ENCODE measurements at regions not wholly inside any gene's neighbourhood (a gene's known extent, or its start where the extent isn't known, plus 50 kb on each side); places are given as distances from the start of the nearest gene placed in this dataset.

GRCh38 chr3:31004025-31004678 lies 109.7 kb upstream of the GADL1 start:
- H3K4me1 Mint-ChIP-seq: no peaks in the 10 kb centered on the region

GRCh38 chr3:31008994-31009393 lies 114.5 kb upstream of the GADL1 start:
- Mint-ChIP-seq H3K4me3 (no peak overlapping the region), H3K27ac (ENCODE audit: unreplicated experiment) (no peak overlapping the region), H3K27me3 (ENCODE audit: low read depth) (peaks cover 3% of the 10 kb centered on the region), H3K4me1 (peaks cover 10% of the 10 kb centered on the region), H3K9me3 (peaks cover 3% of the 10 kb centered on the region), H3K36me3 (ENCODE audit: low read depth) (no peaks in the 10 kb centered on the region)
- no peak for TF ChIP-seq CTCF (conservative IDR thresholded peaks at IDR 0.05)
- no peak for DNase-seq (ENCODE audit: low read depth, low spot score)

More at GRCh38 chr3:31004025-31004678, 109.7 kb upstream of the GADL1 start:
- H3K27ac Mint-ChIP-seq (ENCODE audit: unreplicated experiment): no peak overlapping the region
- no peaks in the 10 kb centered on the region for H3K27me3 Mint-ChIP-seq (ENCODE audit: low read depth)
- H3K4me3 Mint-ChIP-seq: no peak overlapping the region
- no peaks in the 10 kb centered on the region for H3K36me3 Mint-ChIP-seq (ENCODE audit: low read depth)
- DNase-seq (ENCODE audit: low read depth, low spot score): no peak
- peaks cover 3% of the 10 kb centered on the region for H3K9me3 Mint-ChIP-seq
- no peak for TF ChIP-seq CTCF (conservative IDR thresholded peaks at IDR 0.05)

- no peaks in the 10 kb centered on the region for H3K36me3 Mint-ChIP-seq (ENCODE audit: low read depth)
- no peak for TF ChIP-seq CTCF (conservative IDR thresholded peaks at IDR 0.05)
- no peak overlapping the region for H3K27ac Mint-ChIP-seq (ENCODE audit: unreplicated experiment)
- H3K9me3 Mint-ChIP-seq: peaks cover 3% of the 10 kb centered on the region
- H3K4me3 Mint-ChIP-seq: no peak overlapping the region
- DNase-seq (ENCODE audit: low read depth, low spot score): no peak
- H3K4me1 Mint-ChIP-seq: peaks cover 10% of the 10 kb centered on the region
- peaks cover 3% of the 10 kb centered on the region for H3K27me3 Mint-ChIP-seq (ENCODE audit: low read depth)
Observed at GRCh38 chr3:31009881-31010280, 115.4 kb upstream of the GADL1 start.

GRCh38 chr3:31010491-31010890 lies 116.0 kb upstream of the GADL1 start:
- no peaks in the 10 kb centered on the region for H3K36me3 Mint-ChIP-seq (ENCODE audit: low read depth)
- no peak overlapping the region for H3K4me3 Mint-ChIP-seq
- no peak for TF ChIP-seq CTCF (conservative IDR thresholded peaks at IDR 0.05)
- peaks cover 3% of the 10 kb centered on the region for H3K27me3 Mint-ChIP-seq (ENCODE audit: low read depth)
- H3K9me3 Mint-ChIP-seq: peaks cover 3% of the 10 kb centered on the region
- DNase-seq (ENCODE audit: low read depth, low spot score): no peak
- no peak overlapping the region for H3K27ac Mint-ChIP-seq (ENCODE audit: unreplicated experiment)
- H3K4me1 Mint-ChIP-seq: peaks cover 10% of the 10 kb centered on the region

- Mint-ChIP-seq H3K4me1 (peaks cover 10% of the 10 kb centered on the region), H3K9me3 (peaks cover 3% of the 10 kb centered on the region), H3K27ac (ENCODE audit: unreplicated experiment) (no peak overlapping the region), H3K36me3 (ENCODE audit: low read depth) (no peaks in the 10 kb centered on the region), H3K4me3 (no peak overlapping the region), H3K27me3 (ENCODE audit: low read depth) (peaks cover 3% of the 10 kb centered on the region)
- DNase-seq (ENCODE audit: low read depth, low spot score): no peak
- no peak for TF ChIP-seq CTCF (conservative IDR thresholded peaks at IDR 0.05)
Observed at GRCh38 chr3:31011380-31011779, 116.9 kb upstream of the GADL1 start.

All from neural crest cell (in vitro differentiated cells).